ENCODE measurements at regions not wholly inside any gene's neighbourhood (a gene's known extent, or its start where the extent isn't known, plus 50 kb on each side); places are given as distances from the start of the nearest gene placed in this dataset.
"Not testable (repeated sequence)": the region's sequence is repeated elsewhere in the genome, so short reads cannot be mapped to it uniquely, and the experiment has no call there.

DNA sequence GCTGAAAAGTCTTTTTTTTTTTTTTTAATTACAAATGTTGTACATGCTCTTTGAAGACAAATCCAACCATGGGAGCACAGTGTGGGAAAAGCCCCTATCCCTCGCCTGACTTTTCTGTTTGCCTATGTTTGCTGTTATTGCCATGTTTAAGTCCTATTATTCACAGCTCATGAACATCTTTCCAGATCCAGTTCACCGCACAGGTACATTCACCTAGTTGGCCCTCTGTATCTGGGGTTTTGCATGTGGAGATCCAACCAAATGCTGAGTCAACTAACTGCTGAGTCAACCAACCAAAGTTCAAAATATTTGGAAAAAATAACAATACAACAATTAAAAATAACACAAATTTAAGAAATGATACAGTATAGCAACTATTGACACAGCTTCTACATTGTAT is 100.1 kb upstream of the CLNK start:
- no peaks in the 10 kb centered on the region for H3K36me3 Mint-ChIP-seq (ENCODE audit: insufficient read depth)
- no peaks in the 10 kb centered on the region for H3K9me3 Mint-ChIP-seq
- ATAC-seq (replicated peaks; ENCODE audit: extremely low read depth, poor library complexity, severe bottlenecking), result no peak
- no peak overlapping the region for H3K4me3 Mint-ChIP-seq
- H3K4me1 Mint-ChIP-seq, result no peaks in the 10 kb centered on the region
- DNase-seq (ENCODE audit: low spot score in 2 of 2), result no peak
- no peaks in the 10 kb centered on the region for H3K27me3 Mint-ChIP-seq
- no peak overlapping the region for H3K27ac Mint-ChIP-seq (ENCODE audit: low read depth)

DNA sequence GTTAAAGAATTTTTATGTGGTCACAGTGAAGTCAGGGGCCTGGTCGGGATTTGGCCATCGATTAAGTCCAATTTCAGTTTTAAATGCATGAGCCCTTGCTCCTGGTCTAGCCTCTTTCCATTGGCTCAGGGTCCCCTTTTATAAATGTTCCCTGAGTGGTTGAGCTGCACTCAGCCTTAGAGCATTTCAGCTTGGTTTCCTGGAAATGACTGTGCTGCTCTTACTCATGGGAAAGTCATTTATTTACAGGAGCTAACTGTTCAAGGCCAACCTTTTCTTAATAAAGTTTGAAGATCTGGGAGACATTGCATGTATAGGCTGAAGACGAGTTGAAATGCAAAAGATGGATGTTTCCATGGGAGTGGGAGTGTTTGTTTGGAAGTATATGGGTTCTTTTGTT is 98.8 kb upstream of the CLNK start:
- H3K4me1 Mint-ChIP-seq, result no peaks in the 10 kb centered on the region
- no peaks in the 10 kb centered on the region for H3K27me3 Mint-ChIP-seq
- no peaks in the 10 kb centered on the region for H3K9me3 Mint-ChIP-seq
- DNase-seq (ENCODE audit: low spot score in 2 of 2) (no peak), ATAC-seq (replicated peaks; ENCODE audit: extremely low read depth, poor library complexity, severe bottlenecking) (no peak)
- no peaks in the 10 kb centered on the region for H3K36me3 Mint-ChIP-seq (ENCODE audit: insufficient read depth)
- H3K27ac Mint-ChIP-seq (ENCODE audit: low read depth), result no peak overlapping the region
- H3K4me3 Mint-ChIP-seq, result no peak overlapping the region

DNA sequence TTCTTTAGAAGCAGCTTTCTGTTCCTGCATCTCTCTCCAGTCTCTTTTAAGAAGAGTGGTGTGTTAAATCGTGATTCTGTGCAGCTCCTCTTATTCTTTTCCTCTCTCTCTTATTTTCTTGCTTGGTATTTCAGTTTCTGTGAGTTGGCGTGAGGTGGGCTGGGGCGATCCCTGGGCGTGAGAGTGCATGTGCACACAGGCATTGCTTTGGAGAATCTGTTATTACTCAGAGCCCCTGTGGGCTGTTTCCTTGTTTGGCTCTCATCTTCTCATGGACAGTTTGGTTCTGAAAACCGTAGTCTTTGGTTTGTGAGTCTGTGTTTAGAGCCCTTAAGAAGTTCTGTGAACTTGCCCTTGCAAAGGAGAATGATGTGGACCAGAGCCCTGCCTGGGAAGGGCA is 97.2 kb upstream of the CLNK start:
- Mint-ChIP-seq H3K27ac (ENCODE audit: low read depth) (no peak overlapping the region), H3K9me3 (no peaks in the 10 kb centered on the region), H3K4me1 (no peaks in the 10 kb centered on the region), H3K27me3 (no peaks in the 10 kb centered on the region), H3K36me3 (ENCODE audit: insufficient read depth) (no peaks in the 10 kb centered on the region), H3K4me3 (no peak overlapping the region)
- no peak for ATAC-seq (replicated peaks; ENCODE audit: extremely low read depth, poor library complexity, severe bottlenecking)
- DNase-seq (ENCODE audit: low spot score in 2 of 2), result no peak

DNA sequence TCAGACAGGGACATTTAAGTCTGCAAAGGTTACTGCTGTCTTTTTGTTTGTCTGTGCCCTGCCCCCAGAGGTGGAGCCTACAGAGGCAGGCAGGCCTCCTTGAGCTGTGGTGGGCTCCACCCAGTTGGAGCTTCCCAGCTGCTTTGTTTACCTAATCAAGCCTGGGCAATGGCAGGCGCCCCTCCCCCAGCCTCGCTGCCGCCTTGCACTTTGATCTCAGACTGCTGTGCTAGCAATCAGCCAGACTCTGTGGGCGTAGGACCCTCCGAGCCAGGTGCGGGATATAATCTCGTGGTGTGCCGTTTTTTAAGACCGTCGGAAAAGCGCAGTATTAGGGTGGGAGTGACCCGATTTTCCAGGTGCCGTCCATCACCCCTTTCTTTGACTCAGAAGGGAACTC is 96.2 kb upstream of the CLNK start:
- not testable (repeated sequence) for H3K27ac Mint-ChIP-seq (ENCODE audit: low read depth); H3K27me3 Mint-ChIP-seq; H3K36me3 Mint-ChIP-seq (ENCODE audit: insufficient read depth); ATAC-seq (replicated peaks; ENCODE audit: extremely low read depth, poor library complexity, severe bottlenecking); H3K4me1 Mint-ChIP-seq; H3K4me3 Mint-ChIP-seq; DNase-seq (ENCODE audit: low spot score in 2 of 2); H3K9me3 Mint-ChIP-seq

DNA sequence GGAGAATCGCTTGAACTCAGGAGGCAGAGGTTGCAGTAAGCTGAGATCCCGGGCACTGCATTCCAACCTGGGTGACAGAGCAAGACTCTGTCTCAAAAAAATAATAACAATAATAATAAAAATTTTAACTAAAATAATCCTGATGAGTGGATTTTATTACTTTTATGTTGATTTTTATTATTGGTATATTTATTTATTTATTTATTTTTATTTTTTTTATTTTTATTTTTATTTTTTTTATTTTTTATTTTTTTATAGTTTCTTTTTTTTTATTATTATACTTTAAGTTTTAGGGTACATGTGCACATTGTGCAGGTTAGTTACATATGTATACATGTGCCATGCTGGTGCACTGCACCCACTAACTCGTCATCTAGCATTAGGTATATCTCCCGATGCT is 90.6 kb upstream of the CLNK start:
- H3K9me3 Mint-ChIP-seq; ATAC-seq (replicated peaks; ENCODE audit: extremely low read depth, poor library complexity, severe bottlenecking); H3K4me3 Mint-ChIP-seq; H3K27me3 Mint-ChIP-seq; H3K4me1 Mint-ChIP-seq; DNase-seq (ENCODE audit: low spot score in 2 of 2); H3K36me3 Mint-ChIP-seq (ENCODE audit: insufficient read depth); H3K27ac Mint-ChIP-seq (ENCODE audit: low read depth): not testable (repeated sequence)

DNA sequence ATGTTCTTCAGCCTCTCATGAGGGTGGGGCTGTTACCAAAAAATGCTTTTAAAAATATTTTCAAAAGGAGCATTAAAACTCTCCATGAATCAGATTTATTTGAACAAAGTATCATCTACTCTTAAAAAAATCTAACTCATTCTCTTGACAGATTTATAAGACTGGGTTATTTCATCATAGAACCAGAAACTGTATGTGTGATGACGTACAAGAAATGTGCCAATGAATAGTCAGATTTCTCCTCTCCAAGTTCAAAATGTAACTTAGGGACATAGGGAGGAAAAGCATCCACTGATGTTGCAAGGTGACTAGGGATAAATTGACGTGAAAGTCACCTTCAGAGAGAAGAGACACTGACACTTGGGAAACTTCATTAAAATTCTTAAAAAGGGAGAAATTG is 89.1 kb upstream of the CLNK start:
- no peak for DNase-seq (ENCODE audit: low spot score in 2 of 2)
- no peak for ATAC-seq (replicated peaks; ENCODE audit: extremely low read depth, poor library complexity, severe bottlenecking)

DNA sequence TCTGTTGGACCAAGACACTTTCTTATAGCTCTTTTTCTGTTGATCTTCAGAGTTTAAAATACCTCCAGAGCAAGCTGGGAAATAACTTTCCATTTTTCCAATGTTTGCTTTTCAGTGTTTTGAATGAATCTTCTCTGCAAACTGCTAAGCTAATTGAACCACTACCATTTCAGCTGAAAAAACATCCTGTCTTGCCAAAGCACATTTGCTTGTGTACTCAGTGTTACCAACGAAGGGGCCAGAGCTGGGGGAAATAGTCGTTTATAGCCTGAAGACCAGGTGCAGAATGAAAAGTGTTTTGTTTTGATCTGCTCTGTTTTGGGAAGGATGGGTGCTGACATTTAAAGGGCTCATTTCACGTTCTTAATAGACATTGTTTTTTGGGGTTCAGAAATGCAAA is 88.4 kb upstream of the CLNK start:
- H3K4me3 Mint-ChIP-seq, result no peak overlapping the region
- no peak for ATAC-seq (replicated peaks; ENCODE audit: extremely low read depth, poor library complexity, severe bottlenecking)
- H3K27me3 Mint-ChIP-seq, result no peaks in the 10 kb centered on the region
- no peak overlapping the region for H3K27ac Mint-ChIP-seq (ENCODE audit: low read depth)
- H3K36me3 Mint-ChIP-seq (ENCODE audit: insufficient read depth), result peaks cover 2% of the 10 kb centered on the region
- peaks cover 5% of the 10 kb centered on the region for H3K9me3 Mint-ChIP-seq
- DNase-seq (ENCODE audit: low spot score in 2 of 2), result no peak
- no peaks in the 10 kb centered on the region for H3K4me1 Mint-ChIP-seq

More for the DNA sequence above, 89.1 kb upstream of the CLNK start:
- Mint-ChIP-seq H3K4me1 (no peaks in the 10 kb centered on the region), H3K9me3 (peaks cover 5% of the 10 kb centered on the region), H3K27ac (ENCODE audit: low read depth) (no peak overlapping the region), H3K4me3 (no peak overlapping the region), H3K27me3 (no peaks in the 10 kb centered on the region), H3K36me3 (ENCODE audit: insufficient read depth) (peaks cover 2% of the 10 kb centered on the region)

DNA sequence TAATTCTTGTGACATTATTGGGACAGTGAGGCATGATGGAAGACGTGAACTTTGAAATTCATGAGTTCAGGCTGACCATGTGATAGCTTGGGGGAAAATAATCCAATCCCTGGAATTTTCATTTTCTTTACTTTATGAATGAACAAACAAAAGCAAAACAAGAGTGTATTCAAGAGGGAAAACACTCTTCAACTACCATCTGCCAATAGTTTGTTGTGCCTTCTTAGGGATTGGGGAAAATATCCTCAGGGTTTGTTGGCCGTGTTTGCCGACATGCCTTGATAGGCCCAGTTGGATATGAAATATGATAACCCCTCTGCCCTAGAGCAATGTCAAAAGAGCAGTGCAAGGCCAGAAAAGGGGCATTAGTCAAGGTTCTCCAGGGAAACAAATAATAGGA is 80.8 kb upstream of the CLNK start:
- peaks cover 7% of the 10 kb centered on the region for H3K9me3 Mint-ChIP-seq
- no peak for DNase-seq (ENCODE audit: low spot score in 2 of 2)
- H3K27ac Mint-ChIP-seq (ENCODE audit: low read depth), result no peak overlapping the region
- H3K27me3 Mint-ChIP-seq, result no peaks in the 10 kb centered on the region
- no peak for ATAC-seq (replicated peaks; ENCODE audit: extremely low read depth, poor library complexity, severe bottlenecking)
- peaks cover 2% of the 10 kb centered on the region for H3K36me3 Mint-ChIP-seq (ENCODE audit: insufficient read depth)
- no peaks in the 10 kb centered on the region for H3K4me1 Mint-ChIP-seq
- H3K4me3 Mint-ChIP-seq, result no peak overlapping the region

DNA sequence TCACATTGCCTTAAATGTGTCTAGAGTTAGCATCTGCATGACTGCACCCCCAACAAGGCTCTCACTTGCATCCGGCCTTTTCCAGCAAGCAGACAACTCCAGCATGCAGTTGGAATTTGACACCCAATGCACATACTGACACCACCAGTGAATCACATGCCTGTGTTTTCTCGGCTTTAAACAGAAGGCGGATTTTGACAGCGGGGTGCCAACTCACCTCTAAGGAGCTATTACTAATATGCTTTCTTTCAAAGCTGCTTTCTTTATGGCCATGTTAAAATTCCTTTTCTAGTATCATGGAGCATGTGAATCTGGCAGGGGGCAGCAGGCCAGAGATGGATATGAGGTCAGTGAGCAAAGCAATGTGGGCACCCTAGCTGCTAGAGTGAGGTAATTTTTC is 78.0 kb upstream of the CLNK start:
- no peak for DNase-seq (ENCODE audit: low spot score in 2 of 2)
- ATAC-seq (replicated peaks; ENCODE audit: extremely low read depth, poor library complexity, severe bottlenecking), result no peak
- Mint-ChIP-seq H3K4me3 (no peak overlapping the region), H3K4me1 (no peaks in the 10 kb centered on the region), H3K9me3 (peaks cover 7% of the 10 kb centered on the region), H3K27me3 (no peaks in the 10 kb centered on the region), H3K27ac (ENCODE audit: low read depth) (no peak overlapping the region), H3K36me3 (ENCODE audit: insufficient read depth) (no peaks in the 10 kb centered on the region)

DNA sequence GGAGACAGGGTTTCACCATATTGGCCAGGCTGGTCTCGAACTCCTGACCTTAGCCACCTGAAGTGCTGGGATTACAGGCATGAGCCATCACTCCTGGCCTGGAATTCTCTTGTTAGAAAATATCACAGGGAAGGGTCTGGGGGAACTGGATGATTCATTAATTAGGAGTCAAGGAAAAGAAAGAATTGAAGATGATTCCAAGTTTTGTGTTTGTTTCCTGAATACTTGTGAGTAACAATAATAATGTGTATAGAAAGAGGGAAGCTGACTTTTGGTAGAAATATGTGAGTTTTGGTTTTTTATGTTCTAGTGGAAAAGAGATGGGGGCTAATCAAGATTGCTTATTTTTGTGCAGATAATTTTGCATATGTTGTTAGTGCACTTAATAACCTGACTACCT is 77.3 kb upstream of the CLNK start:
- H3K4me3 Mint-ChIP-seq, result no peak overlapping the region
- H3K27ac Mint-ChIP-seq (ENCODE audit: low read depth), result no peak overlapping the region
- no peaks in the 10 kb centered on the region for H3K4me1 Mint-ChIP-seq
- peaks cover 7% of the 10 kb centered on the region for H3K9me3 Mint-ChIP-seq
- ATAC-seq (replicated peaks; ENCODE audit: extremely low read depth, poor library complexity, severe bottlenecking), result no peak
- H3K27me3 Mint-ChIP-seq, result no peaks in the 10 kb centered on the region
- DNase-seq (ENCODE audit: low spot score in 2 of 2), result no peak
- no peaks in the 10 kb centered on the region for H3K36me3 Mint-ChIP-seq (ENCODE audit: insufficient read depth)

DNA sequence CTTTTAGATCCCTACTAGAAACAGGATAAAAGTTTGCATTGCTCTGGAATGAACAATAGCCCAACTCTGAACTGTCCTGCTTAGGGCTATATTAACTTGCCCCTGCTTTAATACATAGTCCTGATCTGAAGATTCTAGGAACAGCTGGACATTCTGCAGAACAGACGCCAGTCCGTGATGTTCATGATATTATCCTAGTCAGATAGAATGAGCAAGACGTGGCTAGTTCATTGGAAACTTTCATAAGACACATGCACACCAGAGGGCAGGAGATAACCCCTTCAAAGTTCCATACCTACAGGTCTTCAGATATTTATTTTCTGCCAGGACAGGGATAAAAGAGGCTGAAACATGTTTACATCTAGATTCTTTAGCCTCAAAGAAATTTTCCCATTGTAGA is 75.5 kb upstream of the CLNK start:
- Mint-ChIP-seq H3K36me3 (ENCODE audit: insufficient read depth) (no peaks in the 10 kb centered on the region), H3K4me3 (no peak overlapping the region), H3K4me1 (no peaks in the 10 kb centered on the region), H3K9me3 (peaks cover 7% of the 10 kb centered on the region), H3K27me3 (no peaks in the 10 kb centered on the region), H3K27ac (ENCODE audit: low read depth) (no peak overlapping the region)
- ATAC-seq (replicated peaks; ENCODE audit: extremely low read depth, poor library complexity, severe bottlenecking) (no peak), DNase-seq (ENCODE audit: low spot score in 2 of 2) (no peak)

DNA sequence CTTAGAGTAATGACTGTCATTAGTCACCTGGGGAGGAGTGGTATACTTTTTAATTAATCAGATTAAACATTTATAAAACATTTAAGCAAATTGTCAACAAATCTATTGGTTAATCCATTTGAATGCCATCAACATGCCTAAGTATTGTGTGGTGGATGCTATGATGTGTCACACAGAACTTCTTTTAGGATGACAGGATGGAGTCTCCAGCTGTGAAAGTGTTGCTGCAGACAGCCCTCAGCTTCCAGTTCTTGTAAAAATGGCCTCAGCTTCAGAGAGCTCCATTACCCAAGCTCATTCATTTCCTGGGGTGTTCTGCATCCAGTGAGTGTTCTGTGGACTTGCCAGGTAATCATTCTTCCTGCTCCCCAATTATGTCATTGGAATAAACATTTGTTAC is 74.3 kb upstream of the CLNK start:
- no peak for DNase-seq (ENCODE audit: low spot score in 2 of 2)
- Mint-ChIP-seq H3K4me3 (no peak overlapping the region), H3K27ac (ENCODE audit: low read depth) (no peak overlapping the region), H3K27me3 (no peaks in the 10 kb centered on the region), H3K9me3 (peaks cover 1% of the 10 kb centered on the region), H3K4me1 (no peaks in the 10 kb centered on the region), H3K36me3 (ENCODE audit: insufficient read depth) (no peaks in the 10 kb centered on the region)
- no peak for ATAC-seq (replicated peaks; ENCODE audit: extremely low read depth, poor library complexity, severe bottlenecking)

DNA sequence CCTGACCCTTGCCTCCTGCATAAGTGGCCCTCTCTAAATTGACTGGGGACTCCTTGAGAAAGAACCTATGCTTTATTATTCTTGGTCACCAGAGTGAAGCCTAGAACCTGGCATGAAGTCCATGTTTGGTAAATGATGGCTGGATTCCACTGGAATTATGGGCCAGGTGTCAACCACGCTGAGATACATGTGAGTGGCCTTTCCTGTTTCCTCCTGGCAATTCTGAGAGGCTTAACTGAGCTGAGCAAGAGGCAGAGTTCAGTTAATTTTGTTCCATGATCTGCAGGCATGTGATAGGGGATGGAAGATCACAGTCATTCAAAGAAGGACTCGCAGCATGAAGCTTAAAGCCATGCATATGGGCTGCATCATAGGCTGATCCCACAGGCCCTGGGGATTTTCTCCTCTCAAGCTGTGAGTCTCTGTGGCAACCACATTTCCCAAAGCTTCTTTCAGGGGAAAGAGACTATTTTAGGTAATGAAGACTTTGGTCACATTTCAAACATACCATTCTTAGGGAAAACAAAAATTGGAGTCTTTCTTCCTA is 69.4 kb upstream of the CLNK start:
- Mint-ChIP-seq H3K4me1 (no peaks in the 10 kb centered on the region), H3K27ac (ENCODE audit: low read depth) (no peak overlapping the region), H3K27me3 (no peaks in the 10 kb centered on the region), H3K4me3 (no peak overlapping the region), H3K36me3 (ENCODE audit: insufficient read depth) (no peaks in the 10 kb centered on the region), H3K9me3 (peaks cover 5% of the 10 kb centered on the region)
- DNase-seq (ENCODE audit: low spot score in 2 of 2) (no peak), ATAC-seq (replicated peaks; ENCODE audit: extremely low read depth, poor library complexity, severe bottlenecking) (no peak)

DNA sequence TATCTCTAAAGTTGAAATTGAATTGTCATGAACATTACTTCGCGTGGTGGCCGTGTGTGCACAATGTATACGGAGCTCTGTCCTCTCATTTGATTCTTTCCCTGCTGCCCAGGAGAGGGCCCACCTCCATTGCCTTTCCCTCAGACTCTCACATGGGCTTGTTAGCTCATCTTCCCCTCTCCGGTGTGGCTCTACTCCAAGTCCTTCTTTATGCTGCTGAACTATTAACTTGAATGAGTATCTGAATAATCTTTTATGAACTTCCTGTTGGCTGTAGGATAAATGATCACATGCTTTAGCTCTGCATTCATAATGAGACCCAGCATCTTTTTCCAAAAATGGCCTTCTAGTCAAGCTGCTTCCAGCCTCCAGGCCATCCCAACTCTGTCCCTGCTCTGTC is 68.8 kb upstream of the CLNK start:
- peaks cover 5% of the 10 kb centered on the region for H3K9me3 Mint-ChIP-seq
- H3K4me3 Mint-ChIP-seq, result no peak overlapping the region
- no peak for ATAC-seq (replicated peaks; ENCODE audit: extremely low read depth, poor library complexity, severe bottlenecking)
- H3K27me3 Mint-ChIP-seq, result no peaks in the 10 kb centered on the region
- DNase-seq (ENCODE audit: low spot score in 2 of 2), result no peak
- H3K36me3 Mint-ChIP-seq (ENCODE audit: insufficient read depth), result no peaks in the 10 kb centered on the region
- H3K4me1 Mint-ChIP-seq, result no peaks in the 10 kb centered on the region
- H3K27ac Mint-ChIP-seq (ENCODE audit: low read depth), result no peak overlapping the region

Data from central memory CD8-positive, alpha-beta T cell (primary cell).